ENCODE measurements at regions not wholly inside any gene's neighbourhood (a gene's known extent, or its start where the extent isn't known, plus 50 kb on each side); places are given as distances from the start of the nearest gene placed in this dataset.

DNA sequence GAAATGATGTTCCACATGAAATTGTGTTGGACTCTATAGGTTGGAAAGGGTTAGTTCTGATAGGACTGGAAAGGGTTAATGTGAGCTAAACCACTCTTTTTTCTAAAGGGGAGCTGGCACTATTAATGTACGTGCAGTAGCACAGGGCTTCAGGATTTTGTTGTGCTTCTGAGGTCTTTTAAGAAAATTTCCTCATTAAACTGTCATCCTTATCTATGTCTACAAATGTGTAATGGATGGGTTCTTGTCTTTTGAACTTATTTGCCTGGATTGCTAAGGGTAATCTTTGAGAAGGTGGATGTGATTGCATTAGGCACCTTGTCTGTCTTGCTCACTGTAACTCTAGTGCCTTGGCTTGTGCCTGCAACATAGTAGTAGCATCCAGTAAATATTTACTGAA, 106.0 kb upstream of the SLC4A4 start:
- H3K23me2 ChIP-seq (ENCODE audit: low read depth, low read length) = no peaks in the 10 kb centered on the region
- no peak overlapping the region for H3K18ac ChIP-seq (ENCODE audit: extremely low read depth, low read length)
- H2AK5ac ChIP-seq (ENCODE audit: low read depth, low read length) = no peak overlapping the region
- H3K9me3 ChIP-seq (ENCODE audit: insufficient read depth in 2 of 2, low read depth in 1 of 2, low read length in 1 of 2) = no peaks in the 10 kb centered on the region
- no peaks in the 10 kb centered on the region for H4K20me1 ChIP-seq (replicated peaks in 1 of 2; ENCODE audit: control insufficient read depth in 1 of 2, insufficient read depth in 2 of 2, low read length in 2 of 2)
- H2BK5ac ChIP-seq (ENCODE audit: low read depth, low read length) = no peak overlapping the region
- no peak overlapping the region for H3K27ac ChIP-seq (ENCODE audit: low read depth, low read length)
- ChIA-PET POLR2A (ENCODE audit: partially characterized antibody) (no interaction called here), CTCF (ENCODE audit: partially characterized antibody) (interaction anchor here (0.6 to 1.6 kb wide), 4 partner anchors 11 to 318 kb away, joined by 3 to 4 read pairs (median 3); no protein-coding TSS in a partner anchor)
- no peak overlapping the region for H3K4me2 ChIP-seq (ENCODE audit: insufficient read depth in 1 of 2, low read depth in 2 of 2, low read length in 2 of 2)
- no peaks in the 10 kb centered on the region for H3K79me2 ChIP-seq (ENCODE audit: control insufficient read depth in 1 of 2, insufficient read depth in 2 of 2, low read length in 2 of 2)
- no peak overlapping the region for H3K14ac ChIP-seq (ENCODE audit: insufficient read length)
- H3K23ac ChIP-seq (ENCODE audit: insufficient read length) = no peak overlapping the region
- H3K27me3 ChIP-seq (replicated peaks in 1 of 4; ENCODE audit: control insufficient read depth in 3 of 4, extremely low read depth in 1 of 4, insufficient read depth in 3 of 4, low read length in 3 of 4) = no peaks in the 10 kb centered on the region
- no peak overlapping the region for H3K4ac ChIP-seq (replicated peaks; ENCODE audit: insufficient read length, low read depth, low read length)
- H2BK120ac ChIP-seq (replicated peaks; ENCODE audit: low read depth, low read length) = no peak overlapping the region
- DNase-seq (ENCODE audit: low read depth in 1 of 2, low spot score in 2 of 2) (no peak), FAIRE-seq (no peak)
- no peak overlapping the region for H4K91ac ChIP-seq (replicated peaks; ENCODE audit: insufficient read length, low read length)
- H2AFZ ChIP-seq (ENCODE audit: low read length) = 0 out of 2 replicates have a peak overlapping the region, but pooled peaks have one; percentile 3
- no peak overlapping the region for H3K9ac ChIP-seq (replicated peaks in 1 of 4; ENCODE audit: extremely low read depth in 1 of 4, low read depth in 3 of 4, low read length in 3 of 4)
- no peak overlapping the region for H2BK15ac ChIP-seq (ENCODE audit: low read length)
- no peak overlapping the region for H3K4me3 ChIP-seq (ENCODE audit: extremely low read depth in 1 of 4, insufficient read depth in 2 of 4, low read depth in 3 of 4, low read length in 4 of 4)
- H4K8ac ChIP-seq (ENCODE audit: extremely low read depth, insufficient read depth, low read length) = no peak overlapping the region
- H2BK20ac ChIP-seq (ENCODE audit: low read length) = no peak overlapping the region
- no peak overlapping the region for H4K5ac ChIP-seq (ENCODE audit: insufficient read length, low read depth, low read length)
- H3K36me3 ChIP-seq (ENCODE audit: control insufficient read depth in 2 of 4, insufficient read depth in 4 of 4, low read length in 3 of 4) = no peaks in the 10 kb centered on the region
- no peaks in the 10 kb centered on the region for H3K79me1 ChIP-seq (ENCODE audit: low read depth, low read length)
- H3K56ac ChIP-seq (replicated peaks; ENCODE audit: insufficient read length, low read depth, low read length) = no peak overlapping the region
- no peak overlapping the region for H2BK12ac ChIP-seq (ENCODE audit: low read depth, low read length)
- peaks cover 0 to 9% (median 5%) of the 10 kb centered on the region in 4 experiments; a peak in 4 of 7 replicates for H3K4me1 ChIP-seq (replicated peaks in 1 of 4; ENCODE audit: control insufficient read depth in 3 of 4, insufficient read depth in 4 of 4, low read length in 3 of 4)
- WGBS, 2 experiments (ENCODE audit: extremely low coverage in 1 of 2, insufficient coverage in 1 of 2, insufficient read length in 1 of 2, insufficient replicate concordance in 2 of 2, low coverage in 1 of 2, low lambda C conversion rate in 2 of 2, missing lambda C conversion rate in 1 of 2) = 88% methylated on average over 1 of the region's 1 CpG; no CpG with 5 or more reads in 1 of the 2 experiments
- TF ChIP-seq MAFK (IDR thresholded peaks at IDR 0.05; ENCODE audit: low read depth, low read length) (no peak), NRF1 (IDR thresholded peaks at IDR 0.05; ENCODE audit: low read depth, low read length) (no peak), HDAC6 (IDR thresholded peaks at IDR 0.05; ENCODE audit: low read depth, low read length) (no peak), HDAC2 (IDR thresholded peaks at IDR 0.05; ENCODE audit: borderline replicate concordance in 1 of 2, low read depth in 2 of 2, low read length in 2 of 2) (no peak), KDM5A (IDR thresholded peaks at IDR 0.05; ENCODE audit: low read length) (no peak), EGR1 (IDR thresholded peaks at IDR 0.05; ENCODE audit: borderline replicate concordance, low read depth, low read length) (no peak), TAF1 (IDR thresholded peaks at IDR 0.05; ENCODE audit: low read depth, low read length) (no peak), TCF12 (IDR thresholded peaks at IDR 0.05; ENCODE audit: low read depth, low read length) (no peak), SAP30 (IDR thresholded peaks at IDR 0.05; ENCODE audit: insufficient read depth, insufficient replicate concordance, low read length) (no peak), EP300 (IDR thresholded peaks at IDR 0.05; ENCODE audit: borderline replicate concordance in 1 of 2, low read depth in 2 of 2, low read length in 2 of 2) (no peak), EZH2 (IDR thresholded peaks at IDR 0.05; ENCODE audit: low read depth, low read length, severe bottlenecking) (no peak), RBBP5 (IDR thresholded peaks at IDR 0.05; ENCODE audit: borderline replicate concordance, low read depth, low read length) (no peak), TAF7 (optimal IDR thresholded peaks at IDR 0.05; ENCODE audit: borderline replicate concordance, low read depth, low read length) (no peak), CREB1 (IDR thresholded peaks at IDR 0.05) (no peak), SP4 (IDR thresholded peaks at IDR 0.05; ENCODE audit: low read length) (no peak)
